Stomach smooth muscle (tissue), 2 donors: ENCODE measurements at regions not wholly inside any gene's neighbourhood (a gene's known extent, or its start where the extent isn't known, plus 50 kb on each side); places are given as distances from the start of the nearest gene placed in this dataset.

Experiments used
- H3K27ac ChIP-seq: one replicate; pipeline ENCODE4 v1.7.0; 2013; ENCODE audit warnings: mild to moderate bottlenecking, low read length, inconsistent platforms
- H3K27me3 ChIP-seq, 2 donors: one replicate each; pipeline ENCODE4 v1.7.0; 2013; ENCODE audit warnings: low read length in 2 of 2; ENCODE audit not compliant: insufficient read depth in 2 of 2, control insufficient read depth in 1 of 2
- H3K36me3 ChIP-seq, 2 donors: one replicate each; pipeline ENCODE4 v1.7.0; 2013; ENCODE audit warnings: low read length in 2 of 2; ENCODE audit not compliant: control insufficient read depth in 2 of 2, insufficient read depth in 2 of 2
- H3K4me1 ChIP-seq: one replicate; pipeline ENCODE4 v1.7.0; 2013; ENCODE audit warnings: low read length; ENCODE audit not compliant: control insufficient read depth, insufficient read depth
- H3K4me3 ChIP-seq, 2 donors: one replicate each; pipeline ENCODE4 v1.7.0; 2013; ENCODE audit warnings: low read length in 2 of 2
- H3K9ac ChIP-seq, 2 donors: one replicate each; pipeline ENCODE4 v1.7.0; 2013; ENCODE audit warnings: low read length in 2 of 2, mild to moderate bottlenecking in 1 of 2
- H3K9me3 ChIP-seq, 2 donors: one replicate each; pipeline ENCODE4 v1.7.0; 2013; ENCODE audit warnings: low read length in 2 of 2; ENCODE audit not compliant: control insufficient read depth in 2 of 2
- donor health status: healthy.
- donor health status: Pancreatic carcinoma.

DNA sequence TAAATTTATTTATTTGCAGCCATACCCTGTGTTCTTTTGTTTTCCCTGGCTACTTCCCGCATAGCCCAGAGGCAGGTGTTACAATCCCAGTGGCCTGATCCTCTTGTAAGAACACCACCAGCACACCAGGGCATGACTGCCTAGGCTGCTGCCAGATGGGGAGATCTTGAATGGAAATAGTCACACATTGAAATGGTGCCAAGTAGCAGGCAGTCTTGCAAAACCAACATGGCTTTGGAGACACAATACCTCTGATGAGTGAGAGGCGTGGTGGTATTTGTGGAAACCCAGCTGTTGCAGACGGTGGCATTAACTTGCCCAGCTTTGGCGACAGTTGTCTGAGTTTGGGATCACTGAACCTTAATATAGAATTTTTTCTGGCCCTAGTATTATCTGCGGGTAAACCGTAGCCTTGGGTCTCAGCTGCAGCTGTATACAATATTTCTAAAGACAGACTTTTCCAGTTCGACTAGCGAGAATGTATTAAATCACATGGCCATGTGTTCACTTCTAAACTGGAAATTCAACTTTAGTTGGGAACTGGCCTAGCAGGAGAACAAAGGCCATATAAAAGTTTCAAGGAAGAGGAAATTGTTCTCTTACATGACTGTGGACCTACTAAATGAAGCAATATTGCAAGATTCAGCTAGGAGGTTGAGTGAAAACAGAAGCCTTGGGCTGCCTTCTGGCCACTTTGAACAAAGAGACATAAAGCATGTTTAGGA lies 277.0 kb downstream of the SMARCA2 start:
- Histone ChIP-seq H3K27ac (no peak overlapping the region), H3K9ac (no peak overlapping the region), H3K36me3 (no peaks in the 10 kb centered on the region), H3K27me3 (no peaks in the 10 kb centered on the region), H3K9me3 (no peaks in the 10 kb centered on the region), H3K4me3 (no peak overlapping the region), H3K4me1 (no peaks in the 10 kb centered on the region)

DNA sequence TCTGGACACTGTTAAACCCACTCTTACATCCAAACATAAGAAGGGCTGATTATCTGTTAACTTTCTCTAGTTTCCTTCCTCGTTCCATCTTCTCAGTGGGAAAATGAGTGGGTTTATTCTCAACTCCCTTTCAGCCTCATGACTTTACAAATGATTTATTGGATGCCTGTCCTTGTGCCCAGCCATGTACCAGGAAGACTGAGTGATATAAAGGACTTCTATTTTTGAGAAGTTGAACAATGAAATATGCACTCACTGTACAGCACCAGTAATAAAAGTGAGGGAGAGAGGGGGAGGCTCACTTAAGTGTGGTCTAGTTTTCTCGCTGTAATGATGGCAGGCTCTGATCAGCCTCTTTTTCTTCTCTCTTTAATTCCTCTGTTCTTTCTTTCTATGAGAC lies 277.6 kb downstream of the SMARCA2 start:
- no peaks in the 10 kb centered on the region for H3K36me3 ChIP-seq
- H3K27ac ChIP-seq, result no peak overlapping the region
- no peak overlapping the region for H3K4me3 ChIP-seq
- no peaks in the 10 kb centered on the region for H3K4me1 ChIP-seq
- no peaks in the 10 kb centered on the region for H3K9me3 ChIP-seq
- H3K9ac ChIP-seq, result no peak overlapping the region
- H3K27me3 ChIP-seq, result no peaks in the 10 kb centered on the region

DNA sequence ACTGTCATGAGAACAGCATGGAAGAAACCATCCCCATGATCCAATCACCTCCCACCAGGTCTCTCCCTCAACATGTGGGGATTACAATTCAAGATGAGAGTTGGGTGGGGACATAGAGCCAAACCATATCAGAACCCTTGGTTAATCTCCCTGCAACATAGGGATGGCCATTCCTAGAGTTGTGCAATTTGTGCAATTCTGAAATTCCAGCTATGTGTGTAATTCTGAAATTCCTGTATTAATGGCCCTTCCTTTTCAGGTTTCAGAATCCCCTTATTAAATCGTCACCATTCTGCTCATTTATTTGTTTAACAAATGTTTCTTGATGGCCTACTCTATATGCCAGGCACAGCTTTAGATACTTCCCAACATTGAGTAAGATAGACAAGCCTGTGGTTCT lies 282.6 kb downstream of the SMARCA2 start:
- H3K9ac ChIP-seq, result no peak overlapping the region

GRCh38 chr9:2298217-2298616 lies 283.1 kb downstream of the SMARCA2 start:
- no peak overlapping the region for H3K27ac ChIP-seq
- no peak overlapping the region for H3K9ac ChIP-seq
- no peaks in the 10 kb centered on the region for H3K4me1 ChIP-seq

More for the DNA sequence above, 282.6 kb downstream of the SMARCA2 start:
- Histone ChIP-seq H3K36me3 (no peaks in the 10 kb centered on the region), H3K4me1 (no peaks in the 10 kb centered on the region), H3K9me3 (no peaks in the 10 kb centered on the region), H3K4me3 (no peak overlapping the region), H3K27me3 (no peaks in the 10 kb centered on the region), H3K27ac (no peak overlapping the region)

DNA sequence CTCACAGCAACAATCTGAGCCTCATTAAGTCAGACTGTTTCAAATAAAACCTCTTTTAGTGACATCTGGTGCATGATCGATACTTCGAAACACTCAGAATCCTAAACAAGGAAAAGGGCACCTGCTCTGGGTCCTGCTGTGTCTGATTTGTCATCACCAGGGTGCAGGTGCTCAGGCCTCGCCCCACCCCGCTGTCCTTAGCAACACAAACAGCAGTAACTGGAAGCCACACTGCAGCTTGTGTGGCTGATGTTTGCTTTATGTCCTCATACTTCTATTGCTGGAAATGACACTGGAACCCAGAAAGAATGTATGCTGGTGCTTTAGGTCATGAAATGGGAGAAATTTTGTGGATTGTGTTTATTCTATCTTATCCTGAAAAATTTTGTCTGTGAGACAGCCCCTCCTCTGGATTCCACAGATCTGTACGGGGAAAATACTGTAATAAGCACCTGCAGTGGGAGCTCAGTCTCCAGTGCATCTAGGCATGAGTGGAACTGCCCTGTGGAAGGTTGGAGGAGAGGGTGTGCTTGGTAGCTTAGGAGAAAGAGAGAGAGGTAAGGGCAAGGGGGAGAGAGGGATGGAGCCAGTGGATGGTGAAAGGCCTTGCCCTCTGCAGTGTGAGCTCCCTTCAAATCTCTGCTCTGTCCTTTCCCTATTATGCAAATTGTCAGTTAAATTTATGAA lies 284.2 kb downstream of the SMARCA2 start:
- Histone ChIP-seq H3K9me3 (no peaks in the 10 kb centered on the region), H3K4me3 (no peak overlapping the region), H3K27me3 (no peaks in the 10 kb centered on the region), H3K4me1 (no peaks in the 10 kb centered on the region), H3K27ac (no peak overlapping the region), H3K9ac (no peak overlapping the region), H3K36me3 (no peaks in the 10 kb centered on the region)

More at GRCh38 chr9:2298217-2298616, 283.1 kb downstream of the SMARCA2 start:
- Histone ChIP-seq H3K36me3 (no peaks in the 10 kb centered on the region), H3K27me3 (no peaks in the 10 kb centered on the region), H3K9me3 (no peaks in the 10 kb centered on the region), H3K4me3 (no peak overlapping the region)

DNA sequence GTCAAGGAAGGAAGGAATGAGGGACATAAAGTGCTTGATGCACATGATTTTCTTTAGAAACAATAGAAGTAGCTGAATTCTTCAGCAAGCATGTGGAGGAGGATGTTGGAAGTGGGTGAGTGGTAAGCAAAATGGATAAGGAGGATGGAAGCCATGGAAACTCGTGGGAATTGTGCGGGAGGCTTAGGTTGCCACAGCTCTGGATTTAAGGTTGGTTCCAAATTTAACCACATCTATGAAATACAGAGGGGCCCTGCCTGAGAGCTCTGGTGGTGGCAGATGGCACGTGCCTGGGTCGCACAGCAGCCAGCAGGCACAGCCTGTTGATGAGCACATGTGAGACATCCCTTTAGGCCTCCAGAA lies 284.7 kb downstream of the SMARCA2 start:
- Histone ChIP-seq H3K36me3 (no peaks in the 10 kb centered on the region), H3K4me1 (no peaks in the 10 kb centered on the region)

DNA sequence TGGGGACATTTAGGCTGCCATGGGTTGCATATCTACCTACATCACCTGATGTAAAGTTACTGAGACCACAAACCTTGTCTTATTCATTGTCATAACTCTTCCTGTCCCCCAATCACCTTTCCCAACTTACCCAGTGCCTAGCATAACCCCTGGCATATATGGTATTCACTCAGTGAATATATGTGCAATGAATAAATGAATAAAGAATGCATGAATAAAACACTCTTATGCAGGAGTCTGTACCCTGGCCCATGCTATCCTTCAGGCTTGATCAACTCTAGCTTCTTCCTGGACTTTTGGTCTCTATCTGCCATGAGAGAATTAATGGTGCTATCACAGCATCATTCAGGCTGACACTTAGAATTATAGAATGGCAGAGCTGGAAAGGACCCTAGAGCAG lies 285.2 kb downstream of the SMARCA2 start:
- Histone ChIP-seq H3K27me3 (no peaks in the 10 kb centered on the region), H3K27ac (no peak overlapping the region), H3K36me3 (no peaks in the 10 kb centered on the region), H3K9me3 (no peaks in the 10 kb centered on the region), H3K4me3 (no peak overlapping the region), H3K4me1 (no peaks in the 10 kb centered on the region), H3K9ac (no peak overlapping the region)

More for the DNA sequence above, 284.7 kb downstream of the SMARCA2 start:
- Histone ChIP-seq H3K27me3 (no peaks in the 10 kb centered on the region), H3K27ac (no peak overlapping the region), H3K9me3 (no peaks in the 10 kb centered on the region), H3K9ac (no peak overlapping the region), H3K4me3 (no peak overlapping the region)

GRCh38 chr9:2302606-2303005 lies 287.5 kb downstream of the SMARCA2 start:
- Histone ChIP-seq H3K4me3 (no peak overlapping the region), H3K9me3 (no peaks in the 10 kb centered on the region), H3K36me3 (no peaks in the 10 kb centered on the region), H3K27me3 (no peaks in the 10 kb centered on the region), H3K27ac (no peak overlapping the region), H3K9ac (no peak overlapping the region), H3K4me1 (no peaks in the 10 kb centered on the region)

DNA sequence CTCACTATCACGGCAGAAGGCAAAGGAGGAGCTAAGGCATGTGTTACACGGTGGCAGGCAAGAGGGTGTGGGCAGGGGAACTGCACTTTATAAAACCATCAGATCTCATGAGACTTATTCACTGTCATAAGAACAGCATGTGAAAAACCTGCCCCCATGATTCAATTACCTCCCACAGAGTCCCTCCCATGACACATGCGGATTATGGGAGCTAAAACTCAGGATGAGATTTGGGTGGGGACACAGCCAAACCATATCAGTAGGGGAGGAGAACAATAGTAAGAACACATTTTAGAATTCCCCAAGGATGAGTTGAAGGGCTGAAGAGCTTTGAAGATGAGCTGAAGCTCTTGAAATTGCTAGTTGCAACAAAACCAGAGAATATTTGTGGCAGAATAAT lies 287.9 kb downstream of the SMARCA2 start:
- no peaks in the 10 kb centered on the region for H3K27me3 ChIP-seq
- no peak overlapping the region for H3K9ac ChIP-seq
- H3K36me3 ChIP-seq, result no peaks in the 10 kb centered on the region

DNA sequence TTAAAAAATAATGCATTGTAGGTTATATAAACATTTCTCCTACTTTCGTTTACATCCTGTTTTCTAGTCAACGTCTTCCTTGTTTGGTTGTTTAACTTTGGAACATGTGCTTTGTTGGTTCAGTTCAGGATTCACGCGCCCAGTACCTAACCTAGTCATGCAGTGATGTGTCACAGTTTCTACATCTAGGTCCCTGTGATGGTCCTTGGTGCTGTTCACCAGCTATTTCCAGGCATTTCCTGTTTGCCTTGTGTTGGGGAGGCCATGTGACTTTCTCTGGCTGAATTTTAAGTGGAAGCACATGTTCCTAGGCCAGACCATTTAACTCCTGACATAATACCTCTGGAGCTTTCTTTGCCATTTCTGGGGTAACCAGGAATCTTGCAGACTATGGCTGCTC lies 292.3 kb downstream of the SMARCA2 start:
- Histone ChIP-seq H3K9me3 (peaks cover 5% of the 10 kb centered on the region in 2 donors), H3K9ac (no peak overlapping the region), H3K27ac (no peak overlapping the region), H3K36me3 (no peaks in the 10 kb centered on the region), H3K27me3 (no peaks in the 10 kb centered on the region), H3K4me3 (no peak overlapping the region), H3K4me1 (no peaks in the 10 kb centered on the region)

More for the DNA sequence above, 287.9 kb downstream of the SMARCA2 start:
- Histone ChIP-seq H3K4me1 (no peaks in the 10 kb centered on the region), H3K4me3 (no peak overlapping the region), H3K27ac (no peak overlapping the region), H3K9me3 (no peaks in the 10 kb centered on the region)

DNA sequence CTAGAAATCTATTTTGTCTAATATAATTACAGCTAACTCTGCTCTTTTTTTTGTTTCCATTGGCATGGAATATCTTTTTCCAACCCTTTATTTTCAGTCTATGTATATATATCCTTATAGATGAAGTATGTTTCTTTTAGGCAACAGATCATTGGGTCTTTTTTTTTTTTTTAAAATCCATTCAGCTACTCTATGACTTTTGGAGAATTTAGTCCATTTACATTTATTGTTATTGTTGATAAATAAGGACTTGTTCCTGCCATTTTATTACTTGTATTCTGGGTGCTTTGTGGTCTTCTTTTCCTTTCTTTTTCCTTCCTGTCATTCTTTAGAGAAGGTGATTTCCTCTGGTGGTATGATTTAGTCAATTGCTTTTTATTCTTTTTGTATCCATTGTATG lies 296.8 kb downstream of the SMARCA2 start:
- Histone ChIP-seq H3K9me3 (peaks cover 7 to 15% of the 10 kb centered on the region in 2 donors), H3K4me1 (no peaks in the 10 kb centered on the region), H3K27me3 (no peaks in the 10 kb centered on the region), H3K4me3 (no peak overlapping the region), H3K9ac (no peak overlapping the region), H3K36me3 (no peaks in the 10 kb centered on the region), H3K27ac (no peak overlapping the region)
